Trophoblast cell (in vitro differentiated cells and primary cell): ENCODE measurements at regions not wholly inside any gene's neighbourhood (a gene's known extent, or its start where the extent isn't known, plus 50 kb on each side); places are given as distances from the start of the nearest gene placed in this dataset.

Source experiments
- DNase-seq, 2 donors: peaks; one replicate each; pipeline ENCODE4 v3.0.0-alpha.2; 2016
- H2AFZ ChIP-seq: 2 replicates; pipeline ENCODE4 v1.6.1; 2013; ENCODE audit warnings: low read length, moderate library complexity, mild to moderate bottlenecking; ENCODE audit not compliant: insufficient read depth, poor library complexity
- H2AK5ac ChIP-seq: 2 replicates; pipeline ENCODE4 v1.6.1; 2013; ENCODE audit warnings: mild to moderate bottlenecking, low read length
- H2BK120ac ChIP-seq: 2 replicates; pipeline ENCODE4 v1.6.1; 2013; ENCODE audit warnings: low read length, mild to moderate bottlenecking, moderate library complexity; ENCODE audit not compliant: insufficient read depth, poor library complexity
- H2BK12ac ChIP-seq: 2 replicates; pipeline ENCODE4 v1.6.1; 2013; ENCODE audit warnings: mild to moderate bottlenecking, low read length, moderate library complexity
- H2BK5ac ChIP-seq: 2 replicates; pipeline ENCODE4 v1.6.1; 2013; ENCODE audit warnings: low read length, low read depth, moderate library complexity, mild to moderate bottlenecking; ENCODE audit not compliant: poor library complexity
- H3K14ac ChIP-seq: 2 replicates; pipeline ENCODE4 v1.6.1; 2013; ENCODE audit warnings: mild to moderate bottlenecking, low read length
- H3K18ac ChIP-seq: 2 replicates; pipeline ENCODE4 v1.6.1; 2013; ENCODE audit warnings: mild to moderate bottlenecking, low read length
- H3K23ac ChIP-seq: 2 replicates; pipeline ENCODE4 v1.6.1; 2013; ENCODE audit warnings: low read length
- H3K27ac ChIP-seq: 2 replicates; pipeline ENCODE4 v1.5.1; 2013; ENCODE audit warnings: low read depth, mild to moderate bottlenecking, inconsistent platforms, low read length, moderate library complexity
- H3K27me3 ChIP-seq: 2 replicates; pipeline ENCODE4 v1.6.1; 2013; ENCODE audit warnings: inconsistent platforms, mild to moderate bottlenecking, low read length, moderate library complexity; ENCODE audit not compliant: insufficient read depth
- H3K36me3 ChIP-seq, 2 experiments: 1 replicate in 1 of 2; 2 replicates in 1 of 2; pipeline ENCODE4 v1.6.1; 2013; ENCODE audit warnings: low read length in 2 of 2, mild to moderate bottlenecking in 2 of 2, moderate library complexity in 1 of 2; ENCODE audit not compliant: insufficient read depth in 2 of 2, control insufficient read depth in 1 of 2
- H3K4ac ChIP-seq: 2 replicates; pipeline ENCODE4 v1.6.1; 2013; ENCODE audit warnings: low read depth, mild to moderate bottlenecking, low read length, moderate library complexity
- H3K4me1 ChIP-seq, 2 experiments: 1 replicate in 1 of 2; 2 replicates in 1 of 2; pipeline ENCODE4 v1.6.1; 2013; ENCODE audit warnings: low read length in 2 of 2, mild to moderate bottlenecking in 2 of 2, moderate library complexity in 1 of 2; ENCODE audit not compliant: insufficient read depth in 2 of 2, control insufficient read depth in 1 of 2
- H3K4me2 ChIP-seq: 2 replicates; pipeline ENCODE4 v1.6.1; 2013; ENCODE audit warnings: inconsistent platforms, mild to moderate bottlenecking, low read length, moderate library complexity
- H3K4me3 ChIP-seq: 2 replicates; pipeline ENCODE4 v1.5.1; 2013; ENCODE audit warnings: mild to moderate bottlenecking, low read depth, low read length, inconsistent platforms
- H3K79me1 ChIP-seq: one replicate; pipeline ENCODE4 v1.6.1; 2013; ENCODE audit warnings: low read length
- H3K79me2 ChIP-seq: 2 replicates; pipeline ENCODE4 v1.6.1; 2013; ENCODE audit warnings: low read length, mild to moderate bottlenecking; ENCODE audit not compliant: control insufficient read depth, insufficient read depth, poor library complexity
- H3K9ac ChIP-seq: 2 replicates; pipeline ENCODE4 v1.6.1; 2013; ENCODE audit warnings: mild to moderate bottlenecking, low read length
- H3K9me3 ChIP-seq: 2 replicates; pipeline ENCODE4 v1.6.1; 2013; ENCODE audit warnings: low read depth, mild to moderate bottlenecking, control low read depth, inconsistent platforms, low read length; ENCODE audit not compliant: insufficient read depth
- H4K12ac ChIP-seq: 2 replicates; pipeline ENCODE4 v1.6.1; 2013; ENCODE audit warnings: low read depth, mild to moderate bottlenecking, low read length, moderate library complexity
- H4K8ac ChIP-seq: 2 replicates; pipeline ENCODE4 v1.6.1; 2013; ENCODE audit warnings: low read depth, mild to moderate bottlenecking, low read length, moderate library complexity
- H4K91ac ChIP-seq: one replicate; pipeline ENCODE4 v1.6.1; 2013; ENCODE audit warnings: low read depth, mild to moderate bottlenecking, low read length, moderate library complexity
- WGBS: extraction: QIAGEN DNeasy Blood & Tissue Kit; methylation state at CpG from one replicate; pipeline ENCODE4 v1.1.7; 2013; ENCODE audit warnings: missing lambda C conversion rate; ENCODE audit not compliant: insufficient read length, insufficient coverage; ENCODE audit errors: extremely low coverage; 5-methylcytosine and 5-hydroxymethylcytosine counted together

DNA sequence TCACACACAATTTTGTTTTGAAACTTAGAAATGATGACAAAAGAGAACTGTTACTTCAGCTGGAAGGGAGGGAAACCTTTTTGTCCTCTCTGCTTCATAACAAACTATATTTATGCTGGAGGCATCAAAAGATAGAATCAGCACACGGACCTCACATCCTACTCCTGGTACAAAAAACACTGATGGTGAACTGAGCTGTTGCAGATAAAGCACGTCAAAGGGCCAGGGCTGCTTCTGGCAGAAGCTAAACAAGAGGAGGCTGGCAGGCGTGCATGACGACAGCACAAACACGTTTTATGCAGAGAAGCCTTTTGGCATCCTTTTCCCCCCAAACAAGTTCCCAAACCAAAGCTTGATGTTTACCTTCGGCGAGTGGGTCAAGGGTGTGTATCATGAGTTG, 169.6 kb downstream of the SLC24A2 start:
- Histone ChIP-seq H4K8ac (no peak overlapping the region), H3K79me1 (no peaks in the 10 kb centered on the region), H2AFZ (no peak overlapping the region), H3K9ac (no peak overlapping the region), H4K91ac (no peak overlapping the region), H3K79me2 (no peaks in the 10 kb centered on the region), H4K12ac (no peak overlapping the region), H3K36me3 (no peaks in the 10 kb centered on the region), H3K4ac (no peak overlapping the region), H3K27me3 (no peaks in the 10 kb centered on the region), H2BK12ac (no peak overlapping the region), H3K4me3 (no peak overlapping the region), H2AK5ac (no peak overlapping the region), H3K14ac (no peak overlapping the region), H3K23ac (no peak overlapping the region), H3K4me2 (no peak overlapping the region), H2BK5ac (no peak overlapping the region), H3K9me3 (no peaks in the 10 kb centered on the region), H3K18ac (no peak overlapping the region), H3K4me1 (no peaks in the 10 kb centered on the region), H3K27ac (no peak overlapping the region), H2BK120ac (no peak overlapping the region)
- no peak for DNase-seq
- WGBS: no CpG with 5 or more reads among the region's 7 CpGs

DNA sequence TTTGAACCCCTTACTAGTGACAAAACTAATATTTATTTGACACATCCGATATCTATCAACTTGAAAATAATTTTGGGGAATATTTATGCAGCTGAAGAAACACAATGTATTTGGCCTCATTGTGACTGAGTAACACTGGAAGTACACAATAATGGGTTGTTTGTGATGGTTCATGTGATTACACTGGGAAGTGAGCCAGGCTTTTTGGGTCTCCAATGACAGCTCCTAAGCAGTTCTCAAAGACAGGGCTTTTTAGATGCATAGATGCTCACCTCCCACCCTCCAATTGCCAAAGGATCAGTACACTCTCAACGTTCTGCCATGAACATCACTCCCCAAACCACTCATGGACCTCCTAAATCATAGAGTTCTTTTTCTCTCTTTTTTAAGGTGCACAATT, 170.0 kb downstream of the SLC24A2 start:
- H3K4me2 ChIP-seq: no peak overlapping the region
- no peak overlapping the region for H3K4me3 ChIP-seq

DNA sequence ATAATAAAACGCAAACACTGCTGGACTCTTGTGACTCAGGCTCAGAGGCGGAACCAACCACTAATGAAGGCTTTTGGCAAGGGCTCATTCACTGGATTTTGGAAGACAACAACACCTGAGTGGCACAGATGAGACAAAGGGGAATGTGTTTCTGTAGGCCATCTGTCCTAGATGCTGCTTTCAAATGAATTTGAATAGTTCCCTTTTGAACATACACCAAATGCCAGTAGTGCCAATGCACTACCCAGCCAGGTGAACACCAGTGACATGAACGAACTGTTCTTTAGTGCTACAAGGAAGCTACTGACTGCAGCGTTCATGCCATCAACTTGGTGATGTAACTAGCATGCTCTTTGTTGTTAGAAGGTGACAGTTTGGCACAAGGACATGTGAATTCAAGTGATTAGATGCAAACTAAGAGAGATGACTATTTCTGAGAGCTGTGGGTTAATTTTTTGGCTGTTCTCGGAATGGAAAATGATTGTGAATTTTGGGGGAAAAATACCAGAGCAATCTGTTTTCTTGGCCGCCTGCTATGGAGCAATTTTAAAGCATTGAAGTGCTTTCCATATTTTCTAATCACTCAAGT, 173.7 kb downstream of the SLC24A2 start:
- Histone ChIP-seq H3K79me2 (no peaks in the 10 kb centered on the region), H3K23ac (no peak overlapping the region), H3K27ac (no peak overlapping the region), H2AK5ac (no peak overlapping the region), H3K4me3 (no peak overlapping the region), H3K4ac (no peak overlapping the region), H4K91ac (no peak overlapping the region), H2BK5ac (no peak overlapping the region), H4K12ac (no peak overlapping the region), H4K8ac (no peak overlapping the region), H3K14ac (no peak overlapping the region), H3K4me1 (no peaks in the 10 kb centered on the region), H2BK120ac (no peak overlapping the region), H2AFZ (no peak overlapping the region), H3K79me1 (no peaks in the 10 kb centered on the region), H3K9me3 (no peaks in the 10 kb centered on the region), H2BK12ac (no peak overlapping the region), H3K4me2 (no peak overlapping the region), H3K27me3 (no peaks in the 10 kb centered on the region), H3K36me3 (no peaks in the 10 kb centered on the region), H3K18ac (no peak overlapping the region), H3K9ac (no peak overlapping the region)
- WGBS: no CpG with 5 or more reads among the region's 6 CpGs
- DNase-seq: no peak

More for the DNA sequence above, 170.0 kb downstream of the SLC24A2 start:
- H3K79me1 ChIP-seq: no peaks in the 10 kb centered on the region
- H2BK120ac ChIP-seq: no peak overlapping the region
- H3K79me2 ChIP-seq: no peaks in the 10 kb centered on the region
- H3K4ac ChIP-seq: no peak overlapping the region
- H4K91ac ChIP-seq: no peak overlapping the region
- no CpG with 5 or more reads among the region's 2 CpGs for WGBS
- H3K18ac ChIP-seq: no peak overlapping the region
- H2BK5ac ChIP-seq: no peak overlapping the region
- H3K4me1 ChIP-seq: no peaks in the 10 kb centered on the region
- H2AK5ac ChIP-seq: no peak overlapping the region
- no peak for DNase-seq
- H3K23ac ChIP-seq: no peak overlapping the region
- H2AFZ ChIP-seq: no peak overlapping the region
- H4K8ac ChIP-seq: no peak overlapping the region
- no peaks in the 10 kb centered on the region for H3K36me3 ChIP-seq
- no peaks in the 10 kb centered on the region for H3K9me3 ChIP-seq
- H3K27ac ChIP-seq: no peak overlapping the region
- H2BK12ac ChIP-seq: no peak overlapping the region
- no peak overlapping the region for H3K14ac ChIP-seq
- H3K27me3 ChIP-seq: no peaks in the 10 kb centered on the region
- H3K9ac ChIP-seq: no peak overlapping the region
- H4K12ac ChIP-seq: no peak overlapping the region

DNA sequence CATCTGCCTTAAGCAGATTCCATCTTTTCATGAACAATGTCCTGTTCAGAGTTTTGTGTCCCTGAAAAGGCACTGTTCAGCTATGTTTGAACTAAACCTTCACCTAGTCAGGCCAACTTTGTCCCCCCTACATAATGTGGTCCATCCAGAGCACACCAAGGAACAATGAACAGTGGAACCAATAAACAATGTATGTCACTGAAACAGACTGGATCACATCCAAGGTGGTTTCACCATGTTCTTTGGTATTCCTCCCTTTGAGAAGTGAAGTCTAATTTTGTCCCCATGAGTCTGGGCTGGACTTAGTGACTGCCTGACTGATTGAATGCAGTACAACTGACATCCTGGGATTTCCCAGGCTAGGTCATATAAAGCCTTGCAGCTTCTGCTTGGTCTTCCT, 174.5 kb downstream of the SLC24A2 start:
- H4K91ac ChIP-seq: no peak overlapping the region
- no peak overlapping the region for H2AK5ac ChIP-seq
- H3K79me2 ChIP-seq: no peaks in the 10 kb centered on the region
- H4K12ac ChIP-seq: no peak overlapping the region
- no peak overlapping the region for H2BK5ac ChIP-seq
- H3K36me3 ChIP-seq: no peaks in the 10 kb centered on the region
- H2BK120ac ChIP-seq: no peak overlapping the region
- H3K27me3 ChIP-seq: no peaks in the 10 kb centered on the region
- no peaks in the 10 kb centered on the region for H3K9me3 ChIP-seq
- H3K4me3 ChIP-seq: no peak overlapping the region
- no peak overlapping the region for H3K18ac ChIP-seq
- no peaks in the 10 kb centered on the region for H3K4me1 ChIP-seq
- H3K4ac ChIP-seq: no peak overlapping the region
- H3K4me2 ChIP-seq: no peak overlapping the region
- no peak overlapping the region for H3K14ac ChIP-seq
- no peak overlapping the region for H3K27ac ChIP-seq
- H3K79me1 ChIP-seq: no peaks in the 10 kb centered on the region
- no peak overlapping the region for H3K9ac ChIP-seq
- no peak overlapping the region for H3K23ac ChIP-seq
- H2AFZ ChIP-seq: no peak overlapping the region
- no peak overlapping the region for H2BK12ac ChIP-seq
- H4K8ac ChIP-seq: no peak overlapping the region
- no peak for DNase-seq
